HG03039 (cell line): ENCODE measurements at regions not wholly inside any gene's neighbourhood (a gene's known extent, or its start where the extent isn't known, plus 50 kb on each side); places are given as distances from the start of the nearest gene placed in this dataset.
"Not testable (repeated sequence)": the region's sequence is repeated elsewhere in the genome, so short reads cannot be mapped to it uniquely, and the experiment has no call there.

Source experiments
- ATAC-seq: cut with Tn5 transposase; IDR thresholded peaks from one replicate; pipeline ENCODE4 v1.9.1; 2021; ENCODE audit warnings: mild to moderate bottlenecking, moderate library complexity; ENCODE audit not compliant: unreplicated experiment

DNA sequence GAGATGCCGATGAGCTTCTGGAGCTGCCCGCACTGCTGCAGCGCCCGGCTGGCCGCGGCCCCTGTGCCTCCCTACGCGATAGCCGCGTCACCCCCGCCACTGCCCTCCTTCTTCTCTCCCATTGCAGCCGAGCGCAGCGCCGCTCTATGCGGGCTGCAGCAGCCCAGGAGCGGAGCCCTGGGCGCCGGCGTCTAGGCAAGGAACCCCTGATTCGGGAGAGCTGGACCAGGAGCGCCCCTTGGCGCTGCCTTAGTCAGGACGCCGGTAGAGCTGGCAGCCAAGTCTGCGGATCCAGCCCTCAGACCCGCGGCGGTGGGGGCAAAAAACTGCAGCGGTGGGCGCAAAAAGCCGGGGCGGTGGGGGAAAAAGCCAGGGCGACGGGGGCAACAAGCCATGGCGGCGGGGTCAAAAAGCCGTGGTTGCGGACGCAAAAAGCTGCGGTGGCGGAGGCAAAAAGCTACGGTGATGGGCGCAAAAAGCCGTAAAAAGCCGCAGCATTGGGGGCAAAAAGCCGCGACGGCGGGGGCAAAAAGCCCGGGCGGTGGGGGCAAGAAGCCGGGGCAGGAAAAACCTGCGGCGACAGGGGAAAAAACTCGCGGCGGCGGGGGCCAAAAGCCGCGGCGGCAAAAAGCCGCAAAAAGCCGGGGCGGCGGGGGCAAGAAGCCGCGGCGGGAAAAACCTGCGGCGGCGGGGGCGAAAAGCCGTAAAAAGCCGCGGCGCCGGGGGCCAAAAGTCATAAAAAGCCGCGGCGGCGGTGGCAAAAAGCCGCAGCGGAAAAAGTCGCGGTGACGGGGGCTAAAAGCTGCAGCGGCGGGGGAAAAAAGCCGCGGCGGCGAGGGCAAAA, 1668.6 kb downstream of the RPIA start:
- not testable (repeated sequence) for ATAC-seq

DNA sequence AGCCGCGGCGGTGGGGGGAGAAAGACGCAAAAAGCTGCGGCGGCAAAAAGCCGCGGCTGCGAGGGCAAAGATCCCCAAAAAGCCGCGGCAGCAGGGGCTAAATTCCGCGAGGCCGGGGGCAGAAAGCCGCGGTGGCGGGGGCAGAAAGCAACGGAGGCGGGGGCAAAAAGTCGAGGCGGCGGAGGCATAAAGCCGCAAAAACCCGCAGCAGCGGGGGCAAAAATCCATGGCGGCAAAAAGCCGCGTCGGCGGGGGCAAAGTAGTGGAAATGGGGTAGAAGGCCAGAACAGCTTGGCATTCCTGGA, 1669.2 kb downstream of the RPIA start:
- ATAC-seq: not testable (repeated sequence)
